HFFc6 (cell line): ENCODE measurements at regions not wholly inside any gene's neighbourhood (a gene's known extent, or its start where the extent isn't known, plus 50 kb on each side); places are given as distances from the start of the nearest gene placed in this dataset.

ENCODE experiments used
- DNase-seq: peaks from one replicate; pipeline ENCODE4 v3.0.0-alpha.2; 2018
- H3K27ac Mint-ChIP-seq: 2 replicates; pipeline ENCODE4 v1.8.0; 2020; ENCODE audit warnings: mild to moderate bottlenecking, mixed read lengths
- H3K27me3 Mint-ChIP-seq: 2 replicates; pipeline ENCODE4 v1.8.0; 2021; ENCODE audit warnings: mild to moderate bottlenecking, moderate library complexity, mixed read lengths; ENCODE audit not compliant: insufficient read depth
- H3K36me3 Mint-ChIP-seq: 2 replicates; pipeline ENCODE4 v1.8.0; 2021; ENCODE audit warnings: low read depth, mixed read lengths
- H3K4me1 Mint-ChIP-seq: 2 replicates; pipeline ENCODE4 v1.8.0; 2020; ENCODE audit warnings: low read depth, mixed read lengths
- H3K4me3 Mint-ChIP-seq: 2 replicates; pipeline ENCODE4 v1.8.0; 2020; ENCODE audit warnings: mild to moderate bottlenecking, moderate library complexity, mixed read lengths
- H3K9me3 Mint-ChIP-seq: 2 replicates; pipeline ENCODE4 v1.8.0; 2020; ENCODE audit warnings: mild to moderate bottlenecking, mixed read lengths
- CTCF ChIP-seq: fragments of 200-600 bp; sonication (generic); IDR thresholded peaks from 2 replicates; pipeline ENCODE4 v1.5.0; 2021; ENCODE audit warnings: antibody characterized with exemption, mild to moderate bottlenecking

GRCh38 chr3:5579946-5580345, 392.4 kb downstream of the EDEM1 start:
- Mint-ChIP-seq H3K9me3 (peaks cover 61% of the 10 kb centered on the region), H3K36me3 (no peaks in the 10 kb centered on the region), H3K4me1 (no peaks in the 10 kb centered on the region), H3K27ac (no peak overlapping the region), H3K4me3 (no peak overlapping the region), H3K27me3 (peaks cover 2% of the 10 kb centered on the region; the same call in 1 of the 2 replicates)
- no peak for TF ChIP-seq CTCF
- DNase-seq = no peak

DNA sequence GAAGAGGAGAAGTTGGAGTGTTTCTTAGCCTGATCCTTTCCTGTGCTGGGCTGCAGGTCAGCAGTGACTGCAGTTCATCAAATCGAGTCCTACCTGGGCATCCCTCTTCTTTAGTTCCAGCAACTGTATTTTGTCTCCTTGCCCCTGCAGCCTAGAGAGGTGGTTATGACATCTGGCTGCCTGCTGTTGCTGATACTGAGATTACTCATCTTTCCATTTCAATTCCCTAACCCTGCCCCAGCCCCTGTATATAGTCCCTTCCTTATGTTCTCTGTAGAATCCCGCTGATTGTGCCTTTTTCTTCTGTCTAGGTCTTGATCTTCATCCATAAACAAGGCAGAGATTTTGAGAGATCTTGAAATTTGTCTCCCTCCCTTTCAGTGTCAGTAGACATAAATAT, 393.3 kb downstream of the EDEM1 start:
- H3K9me3 Mint-ChIP-seq = peaks cover 56% of the 10 kb centered on the region
- no peak overlapping the region for H3K4me3 Mint-ChIP-seq
- no peak overlapping the region for H3K27ac Mint-ChIP-seq
- H3K36me3 Mint-ChIP-seq = no peaks in the 10 kb centered on the region
- no peak for DNase-seq
- peaks cover 2% of the 10 kb centered on the region; the same call in 1 of the 2 replicates for H3K27me3 Mint-ChIP-seq
- TF ChIP-seq CTCF = no peak
- H3K4me1 Mint-ChIP-seq = no peaks in the 10 kb centered on the region

DNA sequence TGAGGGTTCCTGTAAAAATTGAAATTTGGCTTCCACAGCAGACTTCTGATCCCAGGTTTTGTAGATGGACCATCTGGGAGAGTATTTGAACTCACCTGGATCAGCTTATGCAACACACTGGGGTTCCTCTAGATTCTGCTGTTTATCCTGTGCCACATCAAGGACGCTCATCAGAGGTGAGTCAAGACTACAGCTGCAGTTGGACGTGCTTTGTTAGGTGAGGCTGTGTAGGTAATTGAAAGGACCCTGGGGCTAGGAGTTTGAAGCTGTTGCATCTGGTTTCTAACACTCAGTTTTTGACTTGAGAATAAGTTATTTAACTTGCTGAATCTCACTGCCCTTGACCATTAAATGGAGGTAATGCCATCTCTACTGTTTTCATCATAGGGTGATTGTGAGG, 394.2 kb downstream of the EDEM1 start:
- TF ChIP-seq CTCF = no peak
- no peak for DNase-seq
- H3K27me3 Mint-ChIP-seq = peaks cover 2% of the 10 kb centered on the region; the same call in 1 of the 2 replicates
- no peak overlapping the region for H3K27ac Mint-ChIP-seq
- no peaks in the 10 kb centered on the region for H3K4me1 Mint-ChIP-seq
- no peaks in the 10 kb centered on the region for H3K36me3 Mint-ChIP-seq
- no peak overlapping the region for H3K4me3 Mint-ChIP-seq
- peaks cover 49% of the 10 kb centered on the region for H3K9me3 Mint-ChIP-seq

DNA sequence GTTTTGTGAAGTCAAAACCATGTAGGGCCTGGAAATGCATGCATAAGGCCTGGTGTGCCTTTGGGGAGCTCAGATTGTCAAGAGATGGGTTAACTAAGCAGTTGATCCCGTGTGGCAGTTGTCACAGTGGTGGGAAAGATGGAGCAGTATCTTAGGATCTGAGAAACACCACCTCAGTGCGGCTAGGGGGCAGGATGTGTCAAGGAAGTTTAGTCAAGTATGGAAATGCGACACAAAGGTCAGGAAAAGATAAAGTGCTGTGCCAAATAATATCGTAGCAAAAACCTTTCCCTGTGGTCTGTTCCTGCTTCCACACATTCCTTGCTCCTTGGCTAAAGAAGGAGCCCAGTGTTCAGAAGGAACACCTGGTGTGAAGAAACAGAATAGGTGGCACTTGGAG, 396.4 kb downstream of the EDEM1 start:
- H3K27me3 Mint-ChIP-seq = no peaks in the 10 kb centered on the region
- no peak overlapping the region for H3K27ac Mint-ChIP-seq
- no peak for TF ChIP-seq CTCF
- no peaks in the 10 kb centered on the region for H3K36me3 Mint-ChIP-seq
- H3K9me3 Mint-ChIP-seq = peaks cover 36% of the 10 kb centered on the region
- H3K4me3 Mint-ChIP-seq = no peak overlapping the region
- DNase-seq = no peak
- H3K4me1 Mint-ChIP-seq = no peaks in the 10 kb centered on the region

DNA sequence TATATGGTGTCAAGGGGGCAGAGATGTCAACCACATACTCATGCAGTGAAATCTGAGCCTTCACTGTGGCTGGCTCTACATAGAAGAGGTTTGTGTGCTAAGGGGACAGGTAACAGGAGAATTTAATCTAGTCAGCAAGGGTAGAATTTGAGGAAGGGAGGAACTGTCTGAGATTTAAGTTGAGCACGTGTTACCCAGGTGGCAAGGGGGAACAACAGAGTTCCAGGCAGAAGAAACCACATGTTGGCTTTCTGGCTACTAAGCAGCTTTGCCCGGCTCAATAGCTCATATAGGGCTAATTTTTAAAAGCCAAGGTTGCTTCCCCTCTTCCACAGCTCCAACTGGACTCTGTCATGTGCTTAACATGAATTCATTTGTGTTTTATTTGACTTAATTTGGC, 397.6 kb downstream of the EDEM1 start:
- Mint-ChIP-seq H3K36me3 (no peaks in the 10 kb centered on the region), H3K27ac (no peak overlapping the region), H3K27me3 (no peaks in the 10 kb centered on the region), H3K4me1 (no peaks in the 10 kb centered on the region), H3K4me3 (no peak overlapping the region), H3K9me3 (peaks cover 41% of the 10 kb centered on the region)
- no peak for TF ChIP-seq CTCF
- DNase-seq = no peak

DNA sequence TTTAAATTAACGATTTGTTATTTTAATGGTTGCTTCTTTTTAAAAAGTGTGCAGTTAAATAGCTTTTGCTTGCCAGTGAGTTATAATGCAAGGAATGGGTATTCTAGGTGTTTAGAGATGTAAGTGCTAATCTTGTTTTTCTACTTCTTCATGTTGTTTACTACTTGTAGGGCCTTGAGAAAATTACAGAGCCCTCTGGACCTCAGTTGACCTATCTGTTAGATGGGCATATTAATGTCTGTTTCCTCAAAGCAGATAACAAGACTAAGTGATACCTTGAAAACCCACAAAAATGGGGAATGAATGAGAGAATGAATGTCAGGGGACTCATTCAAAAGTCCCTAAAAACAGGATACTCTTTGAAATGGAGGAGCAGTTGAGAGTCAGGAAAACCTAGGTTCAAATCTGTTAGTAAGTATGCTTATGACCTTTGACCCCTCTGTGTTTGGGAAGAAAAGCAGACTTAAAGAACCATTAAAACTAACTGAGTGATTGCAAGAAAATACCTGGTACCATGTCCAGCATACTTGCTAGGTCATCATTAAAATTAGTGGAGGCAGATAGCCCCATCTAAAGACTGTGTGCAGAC, 419.5 kb downstream of the EDEM1 start:
- peaks cover 46% of the 10 kb centered on the region for H3K9me3 Mint-ChIP-seq
- TF ChIP-seq CTCF = no peak

More for the DNA sequence above, 419.5 kb downstream of the EDEM1 start:
- H3K27me3 Mint-ChIP-seq = no peaks in the 10 kb centered on the region; the same call in 1 of the 2 replicates
- H3K4me1 Mint-ChIP-seq = no peaks in the 10 kb centered on the region
- no peak for DNase-seq
- no peak overlapping the region for H3K4me3 Mint-ChIP-seq
- H3K36me3 Mint-ChIP-seq = no peaks in the 10 kb centered on the region
- no peak overlapping the region for H3K27ac Mint-ChIP-seq
